GM18861 (cell line): ENCODE measurements at regions not wholly inside any gene's neighbourhood (a gene's known extent, or its start where the extent isn't known, plus 50 kb on each side); places are given as distances from the start of the nearest gene placed in this dataset.

Experiments
- ATAC-seq: cut with Tn5 transposase; IDR thresholded peaks from one replicate; pipeline ENCODE4 v1.9.1; 2021; ENCODE audit not compliant: unreplicated experiment

DNA sequence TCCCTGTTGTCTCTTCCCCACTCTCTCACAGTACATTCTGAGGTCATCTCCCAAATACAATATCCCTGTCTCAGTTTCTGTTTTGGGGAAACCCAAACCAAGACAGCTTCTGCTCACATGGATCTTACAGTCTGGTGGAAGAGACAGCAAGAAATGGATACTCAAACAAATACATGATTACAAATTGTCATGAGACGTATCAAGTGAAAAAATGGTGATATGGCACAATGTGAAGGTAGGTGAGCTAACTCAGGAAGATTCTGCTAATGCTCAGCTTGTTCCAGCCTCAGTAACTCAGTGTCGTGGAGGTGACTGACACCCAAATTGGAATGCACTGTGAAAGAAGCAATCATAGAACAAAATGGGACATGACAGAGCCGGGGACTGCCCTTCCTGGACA, 68.3 kb downstream of the CHST1 start:
- no peak for ATAC-seq

DNA sequence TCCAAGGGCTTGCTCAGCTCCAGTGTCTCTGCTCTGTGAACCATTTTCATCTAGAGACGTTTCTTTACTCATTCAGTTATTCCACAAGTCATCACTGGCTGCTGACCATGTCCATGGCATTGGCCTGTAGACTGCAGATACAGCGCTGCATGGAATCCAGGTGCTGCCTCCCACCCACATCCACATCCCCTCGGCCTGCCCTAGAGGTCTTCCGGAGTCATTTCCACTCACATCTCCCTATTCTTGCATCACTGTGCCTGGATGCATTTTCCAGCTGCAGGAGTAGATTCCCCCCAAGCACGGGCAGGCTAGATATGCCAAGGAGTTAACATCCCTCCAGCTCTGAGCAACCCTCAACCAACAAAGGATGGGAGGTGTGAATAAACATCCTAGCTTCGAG, 68.9 kb downstream of the CHST1 start:
- no peak for ATAC-seq

DNA sequence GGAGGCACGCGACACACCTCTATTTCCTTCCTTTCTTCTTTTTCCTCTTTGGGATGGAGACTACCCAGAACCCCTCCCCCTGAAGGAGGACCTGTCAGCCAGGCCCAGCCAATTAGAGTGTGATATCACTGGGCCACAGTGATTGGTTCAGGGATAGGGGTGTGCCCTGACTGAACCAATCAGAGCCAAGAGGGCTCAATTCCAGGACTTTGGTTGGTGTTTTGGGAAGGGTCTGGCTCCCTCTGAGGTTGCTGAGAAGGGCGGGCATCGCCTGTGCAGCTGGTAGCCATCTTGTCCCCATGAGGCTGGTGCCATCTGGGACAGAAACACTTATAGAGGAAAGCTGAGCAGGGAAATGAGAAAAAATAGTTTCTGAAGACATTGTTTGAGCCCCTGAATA, 71.4 kb downstream of the CHST1 start:
- ATAC-seq, result no peak

DNA sequence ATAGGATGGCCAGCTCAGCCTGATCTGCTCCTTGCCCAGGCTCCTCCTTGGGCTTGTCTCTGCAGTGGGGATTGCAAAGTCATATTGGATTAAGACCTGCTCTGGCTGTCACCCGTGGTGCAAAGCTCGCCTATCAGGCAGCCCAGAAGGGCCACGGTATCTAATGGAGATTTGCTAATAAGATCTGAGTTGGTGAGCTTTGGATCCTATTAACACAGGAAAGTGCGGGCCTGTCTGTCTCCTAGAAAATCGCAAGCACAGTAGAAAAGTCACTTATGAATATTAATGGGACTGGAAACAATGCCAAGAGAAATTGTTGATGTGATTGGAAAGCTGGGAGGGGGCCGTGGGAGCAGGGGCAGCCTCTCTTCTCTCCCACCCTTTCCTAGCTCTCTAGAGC, 72.8 kb downstream of the CHST1 start:
- ATAC-seq, result no peak

DNA sequence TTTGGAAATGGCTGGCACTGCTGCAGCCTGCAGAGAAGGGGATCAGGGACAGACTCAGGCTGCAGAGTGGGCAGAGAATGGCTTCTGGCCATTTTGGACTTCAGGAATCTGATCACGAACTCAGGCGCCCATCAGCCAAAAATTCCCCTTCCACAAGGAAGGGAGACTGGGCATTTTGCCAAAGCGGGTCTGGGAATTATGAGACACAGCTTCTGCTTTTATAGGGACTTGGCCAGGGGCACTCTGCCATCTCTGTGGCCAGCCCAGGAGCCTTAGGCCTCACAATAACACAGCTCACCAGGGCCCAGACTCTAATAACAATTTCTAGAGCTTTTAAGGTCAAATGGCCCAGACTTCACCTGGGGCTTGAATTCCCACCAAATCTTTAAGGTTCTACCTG, 74.7 kb downstream of the CHST1 start:
- no peak for ATAC-seq

DNA sequence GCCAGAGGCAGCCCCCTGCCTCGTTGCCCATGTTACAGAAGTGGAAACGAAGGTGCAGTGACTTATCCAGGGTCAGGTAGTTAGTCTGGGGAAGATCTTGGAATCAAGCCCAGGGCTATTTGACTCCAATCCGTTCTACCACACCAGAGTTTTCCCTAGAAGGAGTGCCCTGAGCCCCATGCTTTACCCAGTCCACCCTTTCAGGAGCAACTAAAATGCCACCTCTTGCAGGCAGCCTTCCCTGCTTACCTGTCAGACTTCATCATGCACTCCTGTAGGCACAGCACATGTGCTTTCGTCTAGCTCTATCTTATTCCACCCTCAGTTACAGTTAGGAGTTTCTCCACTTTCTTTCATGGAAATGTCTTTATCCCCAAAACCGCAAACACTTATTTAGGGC, 80.2 kb downstream of the CHST1 start:
- ATAC-seq, result no peak

DNA sequence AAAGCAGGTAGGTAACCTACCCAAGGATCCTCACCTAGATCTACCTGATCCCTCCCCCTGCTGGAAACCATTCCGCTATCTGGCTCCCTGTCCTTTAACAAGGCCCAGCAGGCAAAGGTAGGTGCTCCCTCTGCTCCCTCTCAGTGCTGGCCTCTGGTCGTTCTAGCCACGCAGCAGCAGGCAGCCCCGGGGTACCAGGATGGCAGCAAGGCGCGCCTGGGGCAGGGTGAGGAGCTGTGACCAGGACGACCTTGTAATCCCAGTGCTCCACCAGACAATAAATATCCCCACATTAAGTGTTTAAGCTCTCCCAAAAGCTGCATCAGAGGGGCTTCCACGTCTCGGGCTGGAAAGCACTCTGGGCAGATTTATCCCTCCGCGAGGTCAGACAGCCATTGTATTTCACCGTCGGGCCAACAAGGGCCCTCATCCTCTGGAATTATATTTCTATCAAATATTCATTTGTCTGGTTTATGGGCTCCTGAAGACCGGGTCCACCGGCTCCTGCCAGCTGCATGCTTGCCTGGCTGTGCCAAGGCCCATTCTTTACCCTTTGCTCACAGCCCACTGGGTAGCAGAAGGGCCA, 81.3 kb downstream of the CHST1 start:
- no peak for ATAC-seq

DNA sequence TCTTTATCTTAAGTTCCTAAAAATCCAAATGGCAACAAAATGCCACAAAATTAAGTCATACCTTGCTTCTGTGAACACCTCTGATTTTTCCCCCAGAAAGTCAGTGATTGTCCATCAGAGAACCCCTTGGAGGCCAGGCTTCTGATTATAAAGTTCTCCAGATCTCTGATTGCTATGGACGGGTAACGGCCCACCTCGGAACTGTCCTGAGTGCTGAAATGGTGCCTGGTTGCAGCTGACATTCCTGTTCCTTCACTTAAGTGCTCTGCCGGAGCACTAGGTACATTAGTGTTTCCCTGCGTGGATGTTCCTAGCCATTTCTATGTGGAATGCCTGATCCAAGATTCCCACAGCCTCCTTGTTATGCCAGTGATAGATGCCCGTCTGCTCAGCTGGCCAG, 85.0 kb downstream of the CHST1 start:
- no peak for ATAC-seq

DNA sequence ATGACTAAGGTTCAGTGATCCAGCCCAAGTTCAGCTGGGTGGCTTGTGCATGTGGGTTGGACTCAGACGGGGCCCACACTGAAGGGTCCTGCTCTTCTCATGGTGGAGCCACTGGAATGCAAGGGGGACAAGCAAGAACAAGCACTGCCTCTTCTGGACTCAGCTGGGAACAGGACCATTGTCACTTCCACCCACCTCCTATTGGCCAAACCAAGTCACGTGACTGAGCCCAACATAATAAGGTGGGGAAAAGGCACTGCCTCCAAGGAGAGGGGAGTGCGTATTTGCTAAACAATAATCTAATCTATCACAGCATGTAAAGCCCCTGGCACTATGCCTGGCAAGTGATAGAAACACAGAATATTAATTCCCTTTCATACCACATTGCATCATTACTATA, 87.1 kb downstream of the CHST1 start:
- no peak for ATAC-seq

DNA sequence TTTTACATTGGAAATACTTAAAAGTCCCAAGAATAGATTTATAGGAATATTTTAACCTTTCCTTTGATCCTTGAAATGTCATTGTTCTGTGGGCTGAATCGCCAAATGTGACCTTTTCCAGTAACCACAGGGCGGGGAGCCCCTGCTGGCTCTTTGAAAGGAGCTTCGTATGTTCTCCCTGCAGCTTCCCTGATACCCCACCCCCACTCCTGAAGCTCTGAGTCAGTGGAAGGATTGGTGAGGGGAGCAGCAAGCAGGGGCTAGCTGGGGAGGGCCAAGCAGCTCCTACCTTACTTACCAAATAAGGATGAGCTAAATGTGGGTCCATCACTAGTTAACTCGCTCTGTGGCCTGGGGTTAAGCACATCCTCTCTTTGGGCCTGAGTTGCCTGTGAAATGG, 87.7 kb downstream of the CHST1 start:
- ATAC-seq, result no peak

DNA sequence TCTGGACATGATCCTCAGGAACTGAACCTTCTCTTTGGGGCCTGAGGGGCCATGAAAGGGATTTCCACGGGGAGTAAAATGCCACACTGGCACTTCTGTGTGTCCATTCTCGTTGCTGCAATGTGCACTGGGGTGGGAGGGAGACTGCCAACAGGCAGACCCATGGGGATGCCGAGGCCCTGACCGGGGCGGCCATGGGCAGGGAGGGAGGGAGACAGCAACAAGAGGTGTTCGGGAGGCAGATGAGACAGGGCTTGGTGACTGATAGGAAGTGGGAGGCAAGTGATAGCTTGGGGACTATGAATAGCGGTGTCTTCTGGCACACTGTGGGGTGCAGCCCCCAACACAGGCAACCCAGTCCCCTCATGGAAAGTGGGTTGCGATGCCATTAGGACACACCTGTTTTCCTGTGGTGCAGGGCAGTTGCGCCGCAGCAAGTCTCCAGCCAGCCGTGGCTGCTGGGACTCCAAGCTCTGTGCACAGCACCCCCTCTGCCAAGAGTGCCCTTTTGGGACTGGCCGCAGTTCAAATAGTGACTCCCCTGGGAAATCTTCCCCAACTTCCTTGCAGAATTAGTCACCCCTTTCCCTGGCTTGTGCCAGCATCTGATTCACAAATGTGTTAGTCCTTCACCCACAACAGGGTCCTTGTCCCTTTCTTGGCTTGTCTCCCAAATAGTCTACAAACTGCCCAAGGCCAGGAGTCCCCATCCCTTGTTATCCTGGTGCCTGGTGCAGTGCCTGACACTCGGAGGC, 88.8 kb downstream of the CHST1 start:
- ATAC-seq, result no peak

DNA sequence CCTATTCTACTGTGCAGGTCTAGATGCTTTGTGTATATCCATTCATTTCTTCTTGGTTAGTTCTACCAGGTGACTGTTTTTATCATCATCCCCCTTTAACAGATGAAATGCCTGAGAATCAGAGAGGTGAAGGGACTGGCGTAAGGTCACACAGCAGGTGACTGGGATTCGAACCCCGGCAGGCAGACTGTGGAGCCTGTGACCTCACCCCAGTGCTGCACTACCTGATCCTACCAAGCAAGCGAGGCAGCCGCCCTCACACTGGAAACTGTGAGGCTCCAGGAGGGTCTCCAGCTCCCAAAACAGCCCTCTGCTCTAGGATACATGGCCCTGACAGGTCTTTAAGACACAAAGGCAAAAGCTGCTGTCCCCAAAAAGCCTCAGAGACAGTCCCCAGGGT, 91.7 kb downstream of the CHST1 start:
- no peak for ATAC-seq

DNA sequence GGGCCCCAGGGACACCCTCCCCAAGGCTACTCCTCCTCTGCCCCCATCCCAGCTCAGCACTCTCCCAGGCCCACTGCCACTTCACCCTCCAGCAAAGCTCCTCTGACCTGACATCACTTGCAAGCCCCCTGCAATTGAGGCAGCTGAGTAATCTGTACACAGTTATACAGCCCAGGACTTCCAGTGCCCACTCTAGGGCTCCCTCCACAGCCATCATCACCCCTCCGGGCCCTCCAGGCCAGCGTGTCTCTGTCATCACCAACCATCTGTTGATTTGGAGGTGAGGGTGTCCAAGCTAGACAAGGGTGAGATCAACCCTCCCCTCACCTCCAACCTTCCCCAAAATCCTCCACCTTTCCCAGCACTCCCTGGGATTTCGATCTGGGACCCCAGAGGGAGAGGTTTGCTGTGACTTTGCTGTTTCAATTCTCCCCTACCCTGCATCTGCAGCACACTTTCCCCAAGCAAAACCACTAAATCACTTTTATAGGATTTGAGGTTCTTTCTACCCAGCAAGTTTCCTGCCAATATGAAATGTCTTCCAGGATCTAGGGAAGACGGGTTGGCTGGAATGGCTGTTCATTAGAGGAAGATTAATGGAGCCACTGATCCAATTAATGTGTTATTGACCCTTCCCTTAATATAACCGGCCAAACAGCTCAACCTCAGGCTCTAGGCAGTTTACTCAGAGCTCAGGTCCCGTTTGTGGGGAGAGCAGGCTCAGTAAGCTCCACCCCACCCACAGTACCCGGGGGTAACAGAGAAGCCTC, 92.9 kb downstream of the CHST1 start:
- no peak for ATAC-seq

DNA sequence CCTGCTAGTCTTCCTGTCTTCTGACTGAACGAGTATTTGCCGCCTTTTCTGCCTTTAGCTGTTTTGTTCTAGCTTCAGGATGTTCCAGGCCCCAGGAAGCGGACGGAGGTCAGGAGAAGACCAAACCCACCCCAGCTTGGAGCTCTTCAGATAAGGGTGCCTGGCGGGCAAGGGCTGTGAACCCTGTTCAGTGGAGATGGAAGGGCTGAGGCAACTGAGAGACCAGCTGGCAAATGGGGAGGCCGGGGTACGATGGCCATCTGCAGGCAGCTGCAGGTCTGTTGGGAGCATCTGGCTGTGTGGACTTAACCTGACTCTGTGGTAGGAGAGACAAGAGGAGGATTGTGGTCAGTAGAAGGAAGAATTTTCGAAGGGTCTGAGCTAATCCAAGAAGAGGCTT, 95.6 kb downstream of the CHST1 start:
- no peak for ATAC-seq

DNA sequence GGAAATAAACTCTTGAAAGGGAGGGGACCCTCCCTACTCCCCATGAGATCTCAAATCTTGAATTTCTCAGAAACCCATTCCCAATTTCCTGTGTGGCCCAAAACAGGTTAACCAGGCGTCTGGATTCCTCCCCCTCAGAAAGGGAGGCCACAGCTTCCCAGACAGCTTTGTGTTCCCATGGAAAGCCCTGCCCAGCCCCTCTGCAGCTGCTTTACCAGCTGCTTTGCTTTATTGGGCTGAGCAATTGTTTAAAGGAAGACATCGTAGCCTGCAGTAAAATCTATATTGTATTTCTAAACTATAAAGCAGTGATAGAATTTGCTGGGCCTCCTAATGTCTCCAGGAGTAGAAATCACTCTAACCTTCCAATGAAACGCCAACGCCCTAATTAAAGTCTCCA, 97.4 kb downstream of the CHST1 start:
- no peak for ATAC-seq

DNA sequence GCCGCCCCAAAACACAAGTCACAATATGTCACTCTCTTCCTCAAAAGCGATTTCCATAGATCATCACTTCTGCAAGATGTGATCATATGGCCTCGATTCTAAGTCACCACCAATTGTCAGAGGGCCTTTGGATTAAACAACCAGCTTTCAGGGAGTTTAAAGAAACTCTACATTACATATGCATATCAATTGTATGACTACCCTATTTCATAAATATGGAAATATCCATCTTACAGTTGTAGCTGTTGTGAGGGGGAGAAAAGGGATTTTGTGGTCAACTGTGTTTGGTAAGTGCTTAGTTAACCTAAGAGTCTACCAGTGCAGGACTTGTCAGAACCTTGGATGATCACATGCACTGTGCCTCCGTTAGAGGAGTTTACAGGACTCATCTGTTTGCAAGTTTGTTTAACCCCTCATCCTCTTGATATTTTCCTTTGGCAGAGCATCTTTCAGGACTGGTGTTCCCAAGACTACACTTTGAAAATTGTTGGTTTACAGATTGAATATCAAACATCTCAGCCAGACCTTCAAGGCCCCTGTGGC, 99.9 kb downstream of the CHST1 start:
- no peak for ATAC-seq

DNA sequence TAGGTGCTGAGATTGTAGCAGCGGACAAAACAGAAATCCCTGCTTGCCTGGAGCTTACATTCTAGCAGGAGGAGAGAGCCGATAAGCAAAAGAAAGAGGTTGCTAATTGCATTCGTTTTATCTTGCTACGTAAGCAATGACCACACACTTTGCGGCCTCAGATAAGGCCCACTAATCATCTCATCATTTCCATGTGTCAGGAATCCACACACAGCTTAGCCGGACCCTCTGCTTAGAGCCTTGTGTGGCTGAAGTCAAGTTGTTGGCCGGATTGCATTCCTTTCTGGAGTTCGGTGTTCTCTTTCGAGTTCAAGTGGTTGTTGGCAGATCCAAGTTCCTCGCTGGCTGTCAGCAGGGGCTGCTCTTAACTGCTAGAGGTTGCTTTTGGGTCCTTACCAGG, 101.6 kb downstream of the CHST1 start:
- ATAC-seq, result no peak

DNA sequence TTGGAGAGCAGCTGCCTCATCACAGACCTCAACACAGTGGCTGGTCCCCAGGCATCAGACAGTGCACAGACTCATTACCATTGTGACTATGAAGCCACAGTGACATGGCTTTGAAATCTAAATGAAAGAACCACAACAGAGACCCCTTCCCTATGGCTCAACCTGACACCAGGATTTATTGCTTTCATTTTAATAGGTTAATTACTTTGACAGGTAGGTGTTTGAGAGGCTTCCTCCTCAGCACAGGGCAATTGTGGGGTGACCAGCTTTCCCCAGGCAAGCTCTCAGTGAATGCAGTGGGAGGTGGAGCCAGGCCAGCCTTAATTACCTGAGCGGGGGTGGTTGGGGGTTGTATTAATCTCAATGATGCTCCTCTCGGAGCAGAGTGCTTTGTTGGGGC, 102.3 kb downstream of the CHST1 start:
- no peak for ATAC-seq

DNA sequence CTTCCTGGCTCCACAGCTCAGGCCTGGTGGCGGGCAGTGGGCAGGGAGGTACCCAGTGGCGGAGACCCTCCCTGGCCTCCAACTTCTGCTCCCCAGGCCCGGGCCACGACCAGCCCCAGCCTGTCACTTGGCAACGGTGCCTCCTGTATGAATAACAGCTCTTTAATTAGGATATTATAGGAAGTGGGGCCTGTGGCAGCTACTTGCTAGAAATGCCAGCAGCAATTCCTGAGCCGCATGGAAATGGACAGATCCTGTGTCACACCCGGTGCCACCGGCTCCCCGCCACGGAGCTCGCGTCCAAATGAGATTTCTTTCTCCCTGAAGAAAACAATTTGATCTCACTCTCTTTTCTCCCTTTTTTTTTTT, 104.5 kb downstream of the CHST1 start:
- no peak for ATAC-seq

DNA sequence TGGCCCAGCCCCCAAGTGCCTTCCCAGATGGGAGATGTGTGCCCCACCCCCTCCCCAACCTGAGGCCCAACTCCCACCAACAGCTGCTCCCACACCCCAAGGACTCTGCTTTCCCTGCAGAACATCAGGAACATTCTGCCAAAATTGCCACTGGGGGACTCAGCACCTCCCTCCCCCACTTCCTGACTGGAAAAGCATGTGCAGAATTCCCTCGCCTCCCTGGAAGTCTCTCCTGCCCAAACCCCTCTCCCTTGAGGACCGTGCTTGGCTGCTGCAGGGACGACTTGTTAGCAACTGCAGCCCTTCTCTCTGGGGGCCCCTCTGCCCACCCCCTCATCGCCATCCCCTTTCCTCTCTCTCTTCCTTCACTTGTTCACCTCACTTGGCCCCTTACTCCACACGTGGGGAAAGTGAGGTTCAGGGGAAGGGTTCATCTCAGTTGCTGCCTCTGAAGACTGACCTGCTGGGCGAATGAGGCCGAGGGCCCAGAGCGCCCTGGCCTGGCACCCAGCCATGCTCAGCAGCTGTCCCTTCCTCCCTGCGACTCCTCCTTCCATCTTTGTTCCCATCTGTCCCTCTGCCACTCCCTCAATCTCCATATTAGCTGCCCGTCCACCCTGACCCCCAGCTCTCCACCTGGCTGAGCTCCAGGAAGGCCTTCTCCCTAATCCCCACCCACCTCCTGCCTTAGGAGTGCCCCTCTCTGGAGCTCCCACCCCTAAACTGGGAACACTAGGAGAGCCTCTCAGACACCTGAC, 105.1 kb downstream of the CHST1 start:
- ATAC-seq, result no peak
